Activated CD8-positive, alpha-beta T cell treated with anti-CD3 and anti-CD28 coated beads for 36 hours (primary cell): ENCODE measurements at regions not wholly inside any gene's neighbourhood (a gene's known extent, or its start where the extent isn't known, plus 50 kb on each side); places are given as distances from the start of the nearest gene placed in this dataset.
"Not testable (repeated sequence)": the region's sequence is repeated elsewhere in the genome, so short reads cannot be mapped to it uniquely, and the experiment has no call there.

Experiments used
- ATAC-seq: fragments of 200-7000 bp; cut with Tn5 transposase; one replicate; pipeline ENCODE4 v1.10.0; 2021; ENCODE audit warnings: mild to moderate bottlenecking, moderate library complexity
- CTCF ChIA-PET: fragments of 350-600 bp; sonication (Branson Sonifier 250); formaldehyde crosslinking; loops from one replicate; lab custom pipeline; 2021; ENCODE audit warnings: antibody characterized with exemption; lab: Charles Lee
- POLR2A ChIA-PET: fragments of 350-600 bp; sonication (Branson Sonifier 250); formaldehyde crosslinking; loops from one replicate; lab custom pipeline; 2021; ENCODE audit warnings: antibody characterized with exemption; lab: Charles Lee
- DNase-seq: peaks from one replicate; pipeline ENCODE4 v3.0.0-alpha.2; 2020
- H3K27ac Mint-ChIP-seq: one replicate; pipeline ENCODE4 v1.8.0; 2021; ENCODE audit warnings: mild to moderate bottlenecking, mixed read lengths
- H3K27me3 Mint-ChIP-seq: one replicate; pipeline ENCODE4 v1.8.0; 2021; ENCODE audit warnings: mixed read lengths
- H3K36me3 Mint-ChIP-seq: one replicate; pipeline ENCODE4 v1.8.0; 2021; ENCODE audit warnings: low read depth, mixed read lengths
- H3K4me1 Mint-ChIP-seq: one replicate; pipeline ENCODE4 v1.8.0; 2021; ENCODE audit warnings: low read depth, mixed read lengths
- H3K4me3 Mint-ChIP-seq: one replicate; pipeline ENCODE4 v1.8.0; 2021; ENCODE audit warnings: mild to moderate bottlenecking, moderate library complexity, mixed read lengths
- H3K9me3 Mint-ChIP-seq: one replicate; pipeline ENCODE4 v1.8.0; 2021; ENCODE audit warnings: mixed read lengths
- intact Hi-C: fragments of 100-400 bp; cut with micrococcal nuclease; formaldehyde crosslinking; loops from one replicate; pipeline ENCODE4 v1.10.0; 2022
- TF ChIP-seq, protein P1 (sequence below): fragments of 200-600 bp; IDR thresholded peaks from one replicate; pipeline ENCODE4 v1.8.0; 2022; ENCODE audit warnings: antibody characterized with exemption, mild to moderate bottlenecking

DNA sequence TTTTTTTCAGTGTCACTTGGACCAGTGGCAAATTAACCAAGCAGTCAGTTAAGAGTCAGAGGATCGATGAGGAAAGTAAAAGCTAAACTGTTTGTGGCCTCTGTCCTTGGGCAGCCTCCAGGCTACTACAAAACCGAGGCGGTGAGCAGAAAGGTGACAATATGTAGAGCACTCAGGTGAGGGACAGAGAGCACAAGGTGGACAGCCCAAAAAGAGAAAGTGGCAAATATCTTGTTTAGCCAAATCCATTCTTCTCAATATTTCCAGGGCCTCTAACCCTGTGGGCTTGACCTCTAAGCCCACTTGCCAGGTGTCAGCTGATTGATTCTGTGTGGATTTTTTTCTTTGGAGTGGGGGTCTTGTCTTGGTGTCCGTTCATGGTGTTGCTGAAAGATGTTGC, 4202.2 kb upstream of the OR11H1 start:
- no peaks in the 10 kb centered on the region for H3K4me1 Mint-ChIP-seq
- intact Hi-C loops: no loop called here
- no peaks in the 10 kb centered on the region for H3K36me3 Mint-ChIP-seq
- TF ChIP-seq, protein P1, sequence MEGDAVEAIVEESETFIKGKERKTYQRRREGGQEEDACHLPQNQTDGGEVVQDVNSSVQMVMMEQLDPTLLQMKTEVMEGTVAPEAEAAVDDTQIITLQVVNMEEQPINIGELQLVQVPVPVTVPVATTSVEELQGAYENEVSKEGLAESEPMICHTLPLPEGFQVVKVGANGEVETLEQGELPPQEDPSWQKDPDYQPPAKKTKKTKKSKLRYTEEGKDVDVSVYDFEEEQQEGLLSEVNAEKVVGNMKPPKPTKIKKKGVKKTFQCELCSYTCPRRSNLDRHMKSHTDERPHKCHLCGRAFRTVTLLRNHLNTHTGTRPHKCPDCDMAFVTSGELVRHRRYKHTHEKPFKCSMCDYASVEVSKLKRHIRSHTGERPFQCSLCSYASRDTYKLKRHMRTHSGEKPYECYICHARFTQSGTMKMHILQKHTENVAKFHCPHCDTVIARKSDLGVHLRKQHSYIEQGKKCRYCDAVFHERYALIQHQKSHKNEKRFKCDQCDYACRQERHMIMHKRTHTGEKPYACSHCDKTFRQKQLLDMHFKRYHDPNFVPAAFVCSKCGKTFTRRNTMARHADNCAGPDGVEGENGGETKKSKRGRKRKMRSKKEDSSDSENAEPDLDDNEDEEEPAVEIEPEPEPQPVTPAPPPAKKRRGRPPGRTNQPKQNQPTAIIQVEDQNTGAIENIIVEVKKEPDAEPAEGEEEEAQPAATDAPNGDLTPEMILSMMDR: no peak
- H3K9me3 Mint-ChIP-seq: peaks cover 26% of the 10 kb centered on the region
- H3K27ac Mint-ChIP-seq: no peak overlapping the region
- ChIA-PET POLR2A (no interaction called here), CTCF (no interaction called here)
- no peak for ATAC-seq
- H3K4me3 Mint-ChIP-seq: no peak overlapping the region
- no peaks in the 10 kb centered on the region for H3K27me3 Mint-ChIP-seq
- no peak for DNase-seq

DNA sequence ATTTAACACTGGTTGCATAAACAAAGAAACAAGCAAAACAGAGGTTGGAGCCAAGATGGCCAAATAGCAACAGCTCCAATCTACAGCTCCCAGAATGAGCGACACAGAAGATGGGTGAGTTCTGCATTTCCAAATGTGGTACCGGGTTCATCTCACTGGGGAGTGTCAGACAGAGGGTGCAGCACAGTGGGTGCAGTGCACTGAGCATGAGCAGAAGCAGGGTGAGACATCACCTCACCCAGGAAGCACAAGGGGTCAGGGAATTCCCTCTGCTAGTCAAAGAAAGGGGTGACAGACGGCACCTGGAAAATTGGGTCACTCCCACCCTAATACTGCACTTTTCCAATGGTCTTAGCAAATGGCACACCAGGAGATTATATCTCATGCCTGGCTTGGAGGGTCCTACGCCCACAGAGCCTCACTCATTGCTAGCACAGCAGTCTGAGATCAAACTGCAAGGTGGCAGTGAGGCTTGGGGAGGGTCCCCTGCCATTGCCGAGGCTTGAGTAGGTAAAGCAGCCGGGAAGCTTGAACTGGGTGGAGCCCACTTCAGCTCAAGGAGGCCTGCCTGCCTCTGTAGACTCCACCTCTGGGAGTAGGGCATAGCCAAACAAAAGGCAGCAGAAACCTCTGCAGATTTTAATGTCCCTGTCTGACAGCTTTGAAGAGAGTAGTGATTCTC, 4186.5 kb upstream of the OR11H1 start:
- H3K4me3 Mint-ChIP-seq, ATAC-seq, H3K27ac Mint-ChIP-seq, POLR2A ChIA-PET, H3K27me3 Mint-ChIP-seq, DNase-seq, H3K4me1 Mint-ChIP-seq, CTCF ChIA-PET, H3K36me3 Mint-ChIP-seq, intact Hi-C loops: not testable (repeated sequence)
- peaks cover 35% of the 10 kb centered on the region for H3K9me3 Mint-ChIP-seq

DNA sequence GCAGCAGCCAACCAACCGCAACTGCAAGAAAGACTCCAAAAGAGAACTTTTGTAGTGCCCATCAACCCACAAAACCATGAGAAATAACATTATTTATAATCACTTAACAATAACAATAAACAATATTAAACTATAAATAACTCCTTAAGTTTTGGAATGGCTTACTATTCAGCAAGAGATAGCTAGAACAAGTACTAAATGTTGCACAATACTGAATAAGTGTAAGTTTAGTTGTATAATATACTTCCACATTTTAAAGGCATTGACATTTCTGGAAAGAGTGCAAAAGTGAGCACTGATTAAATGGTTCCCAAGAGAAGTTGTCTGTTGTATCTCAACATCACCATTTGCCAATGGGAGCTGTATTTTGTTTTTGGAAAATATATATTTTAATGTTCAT, 4176.8 kb upstream of the OR11H1 start:
- H3K27me3 Mint-ChIP-seq, CTCF ChIA-PET, DNase-seq, intact Hi-C loops, H3K4me3 Mint-ChIP-seq, POLR2A ChIA-PET, H3K4me1 Mint-ChIP-seq, H3K36me3 Mint-ChIP-seq, H3K27ac Mint-ChIP-seq, ATAC-seq: not testable (repeated sequence)
- peaks cover 32% of the 10 kb centered on the region for H3K9me3 Mint-ChIP-seq

DNA sequence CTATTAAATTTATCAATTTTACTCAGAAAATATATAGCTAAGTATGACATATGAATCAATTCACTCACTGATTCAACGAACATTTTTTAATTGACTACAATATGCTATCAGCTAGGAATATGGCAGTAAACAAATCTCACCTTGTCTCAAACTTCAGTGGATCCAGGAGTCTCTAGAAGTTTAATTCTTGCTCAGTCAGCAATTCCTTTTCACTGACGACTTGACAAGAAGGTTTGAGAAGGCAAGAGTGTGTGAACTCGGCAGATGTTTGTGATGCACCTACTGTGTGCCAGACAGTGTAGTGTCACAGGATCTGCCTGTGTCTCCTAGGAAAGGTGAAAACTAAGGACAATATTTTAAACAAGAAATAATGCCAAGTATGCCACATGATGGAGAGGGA, 4175.7 kb upstream of the OR11H1 start:
- ATAC-seq, H3K27me3 Mint-ChIP-seq, DNase-seq, POLR2A ChIA-PET, CTCF ChIA-PET, H3K27ac Mint-ChIP-seq, H3K36me3 Mint-ChIP-seq, H3K4me1 Mint-ChIP-seq, intact Hi-C loops, H3K4me3 Mint-ChIP-seq: not testable (repeated sequence)
- peaks cover 36% of the 10 kb centered on the region for H3K9me3 Mint-ChIP-seq

DNA sequence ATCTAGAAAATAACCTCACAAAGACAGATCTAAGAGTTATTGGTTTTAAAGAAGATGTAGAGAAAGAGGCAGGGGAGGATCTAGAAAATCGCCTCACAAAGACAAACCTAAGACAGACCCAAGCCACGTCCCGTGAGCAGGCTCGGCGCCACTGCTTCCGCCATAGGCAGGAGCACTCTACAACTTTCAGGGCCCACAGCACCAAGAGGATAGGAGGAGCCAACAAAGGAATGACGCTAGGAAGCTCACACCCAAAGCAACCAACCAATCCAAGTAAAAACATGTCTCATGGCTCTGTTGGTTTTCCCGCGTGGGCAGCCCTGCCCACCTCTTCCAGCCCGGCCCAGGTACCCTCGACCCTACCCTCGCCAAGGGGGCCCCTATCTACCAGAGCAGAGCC, 4167.4 kb upstream of the OR11H1 start:
- TF ChIP-seq, protein P1: no peak
- intact Hi-C loops: no loop called here
- Mint-ChIP-seq H3K4me3 (no peak overlapping the region), H3K9me3 (peaks cover 43% of the 10 kb centered on the region), H3K27me3 (no peaks in the 10 kb centered on the region), H3K36me3 (peaks cover 2% of the 10 kb centered on the region), H3K4me1 (no peaks in the 10 kb centered on the region), H3K27ac (no peak overlapping the region)
- no peak for ATAC-seq
- CTCF ChIA-PET: no interaction called here
- no peak for DNase-seq
- POLR2A ChIA-PET: no interaction called here

DNA sequence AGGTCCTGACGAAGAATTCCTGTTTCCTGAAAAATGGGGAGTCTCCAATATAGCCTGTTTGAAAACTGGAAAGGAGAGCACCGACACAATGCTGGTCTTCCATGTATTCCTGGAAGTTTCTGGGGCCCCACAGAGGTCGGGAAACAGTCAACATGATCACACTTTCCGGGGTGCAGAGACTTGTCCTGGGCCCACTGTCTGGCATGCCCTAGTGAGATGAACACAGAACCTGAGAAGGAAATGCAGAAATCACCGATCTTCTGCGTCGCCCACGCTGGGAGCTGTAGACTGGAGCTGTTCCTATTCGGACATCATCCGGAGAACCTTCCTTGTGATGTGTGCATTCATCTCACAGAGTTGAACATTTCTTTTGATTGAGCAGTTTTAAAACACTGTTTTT, 4166.5 kb upstream of the OR11H1 start:
- CTCF ChIA-PET, H3K4me1 Mint-ChIP-seq, intact Hi-C loops, ATAC-seq, H3K4me3 Mint-ChIP-seq, POLR2A ChIA-PET, H3K36me3 Mint-ChIP-seq, H3K27ac Mint-ChIP-seq, H3K27me3 Mint-ChIP-seq, DNase-seq: not testable (repeated sequence)
- peaks cover 45% of the 10 kb centered on the region for H3K9me3 Mint-ChIP-seq

DNA sequence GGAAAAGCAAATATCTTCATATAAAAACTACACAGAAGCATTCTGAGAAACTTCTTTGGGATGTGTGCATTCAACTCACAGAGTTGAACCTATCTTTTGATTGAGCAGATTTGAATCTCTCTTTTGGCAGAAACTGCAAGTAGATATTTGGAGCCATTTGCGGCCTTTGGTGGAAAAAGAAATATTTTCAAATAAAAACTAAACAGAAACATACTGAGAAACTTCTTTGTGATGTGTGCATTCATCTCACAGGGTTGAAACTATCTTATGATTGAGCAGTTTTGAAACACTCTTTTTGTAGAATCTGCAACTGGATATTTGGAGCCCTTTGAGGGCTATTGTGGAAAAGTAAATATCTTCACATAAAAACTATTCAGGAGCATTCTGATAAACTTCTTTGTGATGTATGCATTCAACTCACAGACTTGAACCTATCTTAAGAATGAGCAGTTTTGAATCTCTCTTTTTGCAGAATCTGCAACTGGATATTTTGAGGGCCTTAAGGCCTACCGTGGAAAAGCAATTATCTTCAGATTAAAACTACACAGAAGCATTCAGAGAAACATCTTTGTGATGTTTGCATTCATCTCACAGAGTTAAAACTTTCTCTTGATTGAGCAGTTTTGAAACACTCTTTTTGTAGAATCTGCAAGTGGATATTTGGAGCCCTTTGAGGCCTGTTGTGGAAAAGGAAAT, 4158.2 kb upstream of the OR11H1 start:
- ATAC-seq, DNase-seq, CTCF ChIA-PET, H3K27ac Mint-ChIP-seq, intact Hi-C loops, H3K4me1 Mint-ChIP-seq, H3K36me3 Mint-ChIP-seq, H3K27me3 Mint-ChIP-seq, H3K4me3 Mint-ChIP-seq, POLR2A ChIA-PET: not testable (repeated sequence)
- H3K9me3 Mint-ChIP-seq: peaks cover 37% of the 10 kb centered on the region

DNA sequence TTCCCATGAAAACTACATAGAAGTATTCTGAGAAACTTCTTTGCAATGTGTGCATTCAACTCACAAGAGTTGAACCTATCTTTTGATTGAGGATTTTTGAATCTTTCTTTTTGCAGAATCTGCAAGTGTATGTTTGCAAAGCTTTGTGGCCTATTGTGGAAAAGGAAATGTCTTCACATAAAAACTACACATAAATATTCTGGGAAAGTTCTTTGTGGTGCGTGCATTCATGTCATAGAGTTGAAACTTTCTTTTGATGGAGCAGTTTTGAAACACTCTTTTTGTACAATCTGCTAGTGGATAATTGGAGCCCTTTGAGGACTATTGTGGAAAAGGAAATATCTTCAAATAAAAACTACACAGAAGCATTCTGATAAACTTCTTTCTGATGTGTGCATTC, 4157.7 kb upstream of the OR11H1 start:
- POLR2A ChIA-PET, ATAC-seq, CTCF ChIA-PET, H3K36me3 Mint-ChIP-seq, H3K27me3 Mint-ChIP-seq, DNase-seq, intact Hi-C loops, H3K4me1 Mint-ChIP-seq, H3K4me3 Mint-ChIP-seq, H3K27ac Mint-ChIP-seq: not testable (repeated sequence)
- H3K9me3 Mint-ChIP-seq: peaks cover 37% of the 10 kb centered on the region
